Pancreas (tissue), 10 donors: ENCODE measurements at regions not wholly inside any gene's neighbourhood (a gene's known extent, or its start where the extent isn't known, plus 50 kb on each side); places are given as distances from the start of the nearest gene placed in this dataset.

Experiments
- ATAC-seq, 4 donors: fragments of 200-7000 bp; cut with Tn5 transposase; one replicate each; pipeline versions ENCODE4 v1.8.0 to v1.9.1; 2020; ENCODE audit warnings: mild to moderate bottlenecking in 4 of 4, moderate library complexity in 4 of 4
- DNase-seq, 6 donors: peaks; one replicate each; pipeline ENCODE4 v3.0.0-alpha.2; 2020
- FAIRE-seq: peaks from 2 replicates; lab custom pipeline; 2012; peaks lifted over from hg19 to GRCh38; lab: Jason Lieb, UNC
- H3K27ac ChIP-seq, 4 donors: fragments of 200-600 bp; sonication (generic); 1 replicate in 3 of 4; 2 replicates in 1 of 4; pipeline versions ENCODE4 v1.5.0 to v1.8.0; 2020
- H3K27me3 ChIP-seq, 4 donors: fragments of 200-600 bp; one replicate each; pipeline ENCODE4 v1.8.0; 2021
- H3K36me3 ChIP-seq, 3 donors: fragments of 200-600 bp; sonication (generic) in 1 of 3; one replicate each; pipeline versions ENCODE4 v1.5.0 to v1.8.0; 2020 to 2021
- H3K4me1 ChIP-seq, 3 donors: fragments of 200-600 bp; one replicate each; pipeline ENCODE4 v1.8.0; 2021
- H3K4me3 ChIP-seq, 4 donors: fragments of 200-600 bp; sonication (generic) in 2 of 4; one replicate each; pipeline versions ENCODE4 v1.5.0 to v1.8.0; 2020 to 2021
- H3K9me3 ChIP-seq, 4 donors: fragments of 200-600 bp; one replicate each; pipeline ENCODE4 v1.8.0; 2021
- CTCF ChIP-seq, 4 donors: fragments of 200-600 bp; sonication (generic) in 3 of 4; IDR thresholded peaks; one replicate each; pipeline versions ENCODE4 v1.5.0 to v1.8.0; 2021; ENCODE audit warnings: antibody characterized with exemption in 4 of 4
- WGBS, 2 donors: extraction: QIAGEN DNeasy Blood & Tissue Kit; methylation state at CpG; one replicate each; pipeline ENCODE4 v1.1.7; 2013; 5-methylcytosine and 5-hydroxymethylcytosine counted together
- intact Hi-C, 3 donors: fragments of 100-400 bp; cut with DNase I; formaldehyde crosslinking; loops; one replicate each; pipeline versions ENCODE4 v1.11.1 to v1.14.2; 2022
- donor health status: healthy with polysubstance abuse.
- donor health status: DM: no; HTN: no; CAD: no; lungs with moderate emphysema.
- donor health status: DM: no; HTN: no; CAD: no.
- donor health status: control.
- donor health status: control.
- donor health status: Bipolar disorder and iron deficiency.
- donor health status: DM: yes; HTN: yes; CAD: no.
- donor health status: DM: no; HTN: no; CAD: no.
- donor health status: DM: no; HTN: no; CAD: no.
- donor health status: DM: yes; HTN: yes; CAD: no.

GRCh38 chr11:80748207-80748925, 1307.5 kb upstream of the TENM4 start:
- ATAC-seq (no peak), FAIRE-seq (no peak), DNase-seq (no peak)
- Histone ChIP-seq H3K36me3 (no peaks in the 10 kb centered on the region), H3K27me3 (peaks cover 0 to 3% (median 0%) of the 10 kb centered on the region in 4 donors), H3K4me1 (no peaks in the 10 kb centered on the region), H3K4me3 (no peak overlapping the region), H3K27ac (no peak overlapping the region), H3K9me3 (no peaks in the 10 kb centered on the region)
- no peak for TF ChIP-seq CTCF (IDR thresholded peaks at IDR 0.05)
- 76 to 81% methylated on average over 3 of the region's 3 CpGs for WGBS, 2 donors
- intact Hi-C loops = no loop called here

DNA sequence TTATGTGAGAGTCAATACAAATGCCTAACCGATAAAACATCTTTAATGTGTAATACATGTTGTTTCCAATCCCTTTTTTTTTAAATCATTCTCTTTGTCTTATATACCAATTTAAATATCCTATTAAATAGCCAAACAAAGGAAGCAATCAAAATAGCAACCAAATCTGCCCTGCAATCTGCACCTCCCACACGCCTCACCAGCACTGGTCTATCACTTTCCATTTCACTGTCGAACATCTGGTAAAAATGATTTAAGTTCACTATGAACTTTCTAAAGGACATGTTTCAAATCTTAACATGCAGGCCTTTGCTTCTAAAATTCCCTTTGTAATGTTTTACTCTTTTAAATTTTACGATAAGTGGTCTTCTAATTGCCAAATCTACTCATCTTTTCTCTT, 1305.5 kb upstream of the TENM4 start:
- no peak for DNase-seq

GRCh38 chr11:80745416-80745815, 1304.6 kb upstream of the TENM4 start:
- DNase-seq (no peak), ATAC-seq (no peak), FAIRE-seq (no peak)
- intact Hi-C loops = no loop called here
- Histone ChIP-seq H3K4me1 (no peaks in the 10 kb centered on the region), H3K27me3 (no peaks in the 10 kb centered on the region), H3K36me3 (no peaks in the 10 kb centered on the region), H3K4me3 (no peak overlapping the region), H3K27ac (no peak overlapping the region), H3K9me3 (no peaks in the 10 kb centered on the region)
- 67 to 82% methylated on average over 4 of the region's 4 CpGs for WGBS, 2 donors
- no peak for TF ChIP-seq CTCF (IDR thresholded peaks at IDR 0.05)

More for the DNA sequence above, 1305.5 kb upstream of the TENM4 start:
- H3K36me3 ChIP-seq = no peaks in the 10 kb centered on the region
- peaks cover 0 to under 1% (median 0%) of the 10 kb centered on the region in 4 donors for H3K27me3 ChIP-seq
- ATAC-seq = no peak
- intact Hi-C loops = no loop called here
- FAIRE-seq = no peak
- WGBS, 2 donors = 72 to 83% methylated on average over 4 of the region's 4 CpGs
- no peak overlapping the region for H3K4me3 ChIP-seq
- H3K9me3 ChIP-seq = no peaks in the 10 kb centered on the region
- TF ChIP-seq CTCF (IDR thresholded peaks at IDR 0.05) = no peak
- no peak overlapping the region for H3K27ac ChIP-seq
- no peaks in the 10 kb centered on the region for H3K4me1 ChIP-seq

DNA sequence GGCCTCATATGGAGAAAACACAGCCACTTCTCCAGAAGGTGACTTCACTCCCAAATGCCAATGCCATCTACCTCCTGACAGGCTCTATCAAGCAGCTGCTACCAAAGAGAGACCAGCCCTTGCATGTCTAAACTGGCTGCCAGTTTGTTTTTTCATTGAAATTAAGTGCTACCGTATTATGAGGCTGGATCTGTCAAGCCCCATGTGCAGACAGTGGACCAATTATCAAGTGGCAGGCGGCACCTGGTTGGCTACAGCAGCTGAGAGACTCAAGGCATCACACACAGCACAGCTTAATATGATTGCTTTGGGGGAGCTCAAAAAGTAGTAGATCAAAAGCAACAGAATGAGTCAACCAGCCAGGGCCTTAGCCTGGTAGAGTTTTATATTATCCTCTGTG, 1293.0 kb upstream of the TENM4 start:
- ATAC-seq = no peak
- no peak for TF ChIP-seq CTCF (IDR thresholded peaks at IDR 0.05)
- no peak overlapping the region for H3K27ac ChIP-seq
- WGBS, 2 donors = 77 to 82% methylated on average over 2 of the region's 2 CpGs
- DNase-seq = no peak
- no peaks in the 10 kb centered on the region for H3K36me3 ChIP-seq
- no peaks in the 10 kb centered on the region for H3K4me1 ChIP-seq
- H3K4me3 ChIP-seq = no peak overlapping the region
- no peak for FAIRE-seq
- peaks cover 0 to 3% (median 0%) of the 10 kb centered on the region in 4 donors for H3K27me3 ChIP-seq
- H3K9me3 ChIP-seq = no peaks in the 10 kb centered on the region
- intact Hi-C loops = no loop called here

DNA sequence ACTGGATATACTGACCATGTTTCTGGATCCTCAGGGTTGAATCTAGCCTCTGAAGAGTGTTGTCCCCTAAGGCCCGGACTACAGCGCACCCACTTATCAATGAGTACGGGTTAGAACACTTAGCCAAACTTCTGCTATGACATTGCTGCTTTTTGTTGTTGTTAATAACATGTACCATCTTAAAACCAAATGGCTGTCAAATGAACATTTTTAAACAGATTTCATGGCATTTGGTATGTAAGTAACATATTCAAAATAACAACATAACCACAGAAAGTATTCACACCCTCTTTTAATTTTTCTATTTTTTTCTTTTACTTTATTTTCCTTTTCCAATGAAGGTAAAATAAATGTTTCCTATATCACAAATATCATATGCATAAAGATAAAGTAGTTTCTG, 1292.5 kb upstream of the TENM4 start:
- H3K9me3 ChIP-seq = no peaks in the 10 kb centered on the region
- peaks cover 0 to 3% (median 0%) of the 10 kb centered on the region in 4 donors for H3K27me3 ChIP-seq
- no peak for DNase-seq
- H3K27ac ChIP-seq = no peak overlapping the region
- no peak for TF ChIP-seq CTCF (IDR thresholded peaks at IDR 0.05)
- H3K4me3 ChIP-seq = no peak overlapping the region
- intact Hi-C loops = no loop called here
- no peak for ATAC-seq
- WGBS, 2 donors = 85 to 91% methylated on average over 3 of the region's 3 CpGs
- H3K4me1 ChIP-seq = no peaks in the 10 kb centered on the region
- H3K36me3 ChIP-seq = no peaks in the 10 kb centered on the region
- no peak for FAIRE-seq
